ENCODE measurements at regions not wholly inside any gene's neighbourhood (a gene's known extent, or its start where the extent isn't known, plus 50 kb on each side); places are given as distances from the start of the nearest gene placed in this dataset.

GRCh38 chr4:26032142-26032541 is 118.1 kb downstream of the SMIM20 start:
- TF ChIP-seq RAD21 (IDR thresholded peaks at IDR 0.05; ENCODE audit: low read depth): no peak
- no peak for TF ChIP-seq EP300 (IDR thresholded peaks at IDR 0.05; ENCODE audit: borderline replicate concordance)
